ENCODE measurements at regions not wholly inside any gene's neighbourhood (a gene's known extent, or its start where the extent isn't known, plus 50 kb on each side); places are given as distances from the start of the nearest gene placed in this dataset.
A peak's percentile ranks its signal among the peaks of the same experiment; 100 is the strongest.

DNA sequence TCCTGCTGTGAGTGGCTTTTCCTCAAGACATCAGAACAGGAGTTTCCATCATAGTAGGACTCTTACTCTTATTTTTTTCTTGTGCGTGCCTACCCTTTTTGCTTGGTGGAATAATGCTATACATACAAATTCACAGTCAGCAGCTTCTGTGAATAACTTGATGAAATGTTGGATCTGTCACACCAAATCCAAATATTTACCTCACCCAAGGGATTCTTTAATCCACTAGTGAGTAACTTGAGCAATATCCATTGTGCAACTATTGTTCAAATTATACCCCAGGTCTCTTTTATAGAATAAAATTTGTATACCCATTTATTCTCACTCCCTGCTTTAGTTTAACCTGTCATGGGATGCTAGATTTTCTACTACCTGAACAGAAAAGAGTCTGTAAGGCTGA lies 1078.3 kb upstream of the EDIL3 start:
- Histone ChIP-seq H3K9me3 (ENCODE audit: control insufficient read depth in 4 of 4, low read length in 3 of 4) (no peaks in the 10 kb centered on the region), H3K36me3 (ENCODE audit: control insufficient read depth in 4 of 4, insufficient read depth in 3 of 4, low read depth in 1 of 4, low read length in 3 of 4) (no peaks in the 10 kb centered on the region), H3K4me1 (ENCODE audit: control insufficient read depth in 4 of 4, insufficient read depth in 4 of 4, low read length in 3 of 4) (peaks cover 0 to 3% (median 0%) of the 10 kb centered on the region in 4 donors), H3K27me3 (ENCODE audit: control insufficient read depth in 4 of 4, insufficient read depth in 4 of 4, low read length in 3 of 4) (no peaks in the 10 kb centered on the region), H3K27ac (ENCODE audit: low read depth in 1 of 2, low read length in 2 of 2) (no peak overlapping the region), H3K4me3 (ENCODE audit: low read depth in 1 of 3, low read length in 3 of 3) (no peak overlapping the region), H3K9ac (ENCODE audit: low read depth in 1 of 2, low read length in 2 of 2) (no peak overlapping the region)
- 79% methylated on average over 1 of the region's 1 CpG for WGBS
- DNase-seq (ENCODE audit: low spot score), result no peak
- no peak for TF ChIP-seq SP1 (IDR thresholded peaks at IDR 0.05)
- no peak for TF ChIP-seq MAX (IDR thresholded peaks at IDR 0.05)
- no peak for TF ChIP-seq JUND (IDR thresholded peaks at IDR 0.05)
- no peak for TF ChIP-seq EGR1 (IDR thresholded peaks at IDR 0.05; ENCODE audit: low read depth in 2 of 2)
- TF ChIP-seq, protein P1, sequence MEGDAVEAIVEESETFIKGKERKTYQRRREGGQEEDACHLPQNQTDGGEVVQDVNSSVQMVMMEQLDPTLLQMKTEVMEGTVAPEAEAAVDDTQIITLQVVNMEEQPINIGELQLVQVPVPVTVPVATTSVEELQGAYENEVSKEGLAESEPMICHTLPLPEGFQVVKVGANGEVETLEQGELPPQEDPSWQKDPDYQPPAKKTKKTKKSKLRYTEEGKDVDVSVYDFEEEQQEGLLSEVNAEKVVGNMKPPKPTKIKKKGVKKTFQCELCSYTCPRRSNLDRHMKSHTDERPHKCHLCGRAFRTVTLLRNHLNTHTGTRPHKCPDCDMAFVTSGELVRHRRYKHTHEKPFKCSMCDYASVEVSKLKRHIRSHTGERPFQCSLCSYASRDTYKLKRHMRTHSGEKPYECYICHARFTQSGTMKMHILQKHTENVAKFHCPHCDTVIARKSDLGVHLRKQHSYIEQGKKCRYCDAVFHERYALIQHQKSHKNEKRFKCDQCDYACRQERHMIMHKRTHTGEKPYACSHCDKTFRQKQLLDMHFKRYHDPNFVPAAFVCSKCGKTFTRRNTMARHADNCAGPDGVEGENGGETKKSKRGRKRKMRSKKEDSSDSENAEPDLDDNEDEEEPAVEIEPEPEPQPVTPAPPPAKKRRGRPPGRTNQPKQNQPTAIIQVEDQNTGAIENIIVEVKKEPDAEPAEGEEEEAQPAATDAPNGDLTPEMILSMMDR (IDR thresholded peaks at IDR 0.05; ENCODE audit: low read depth, low read length, missing input control), result no peak
- no peak for TF ChIP-seq YY1 (IDR thresholded peaks at IDR 0.05)
- TF ChIP-seq NR2F2 (IDR thresholded peaks at IDR 0.05), result no peak
- peak in 1 of 2 donors; percentile 36 for TF ChIP-seq HNF4A (conservative IDR thresholded peaks at IDR 0.05)
- TF ChIP-seq RXRA (IDR thresholded peaks at IDR 0.05), result no peak
- no peak for TF ChIP-seq FOXA1 (IDR thresholded peaks at IDR 0.05)
- peak in 1 of 2 donors; percentile 32 for TF ChIP-seq RAD21 (IDR thresholded peaks at IDR 0.05)
- TF ChIP-seq, protein P2, sequence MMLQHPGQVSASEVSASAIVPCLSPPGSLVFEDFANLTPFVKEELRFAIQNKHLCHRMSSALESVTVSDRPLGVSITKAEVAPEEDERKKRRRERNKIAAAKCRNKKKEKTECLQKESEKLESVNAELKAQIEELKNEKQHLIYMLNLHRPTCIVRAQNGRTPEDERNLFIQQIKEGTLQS (IDR thresholded peaks at IDR 0.05), result no peak
- no peak for TF ChIP-seq FOXA2 (IDR thresholded peaks at IDR 0.05)
- TF ChIP-seq, protein P3, sequence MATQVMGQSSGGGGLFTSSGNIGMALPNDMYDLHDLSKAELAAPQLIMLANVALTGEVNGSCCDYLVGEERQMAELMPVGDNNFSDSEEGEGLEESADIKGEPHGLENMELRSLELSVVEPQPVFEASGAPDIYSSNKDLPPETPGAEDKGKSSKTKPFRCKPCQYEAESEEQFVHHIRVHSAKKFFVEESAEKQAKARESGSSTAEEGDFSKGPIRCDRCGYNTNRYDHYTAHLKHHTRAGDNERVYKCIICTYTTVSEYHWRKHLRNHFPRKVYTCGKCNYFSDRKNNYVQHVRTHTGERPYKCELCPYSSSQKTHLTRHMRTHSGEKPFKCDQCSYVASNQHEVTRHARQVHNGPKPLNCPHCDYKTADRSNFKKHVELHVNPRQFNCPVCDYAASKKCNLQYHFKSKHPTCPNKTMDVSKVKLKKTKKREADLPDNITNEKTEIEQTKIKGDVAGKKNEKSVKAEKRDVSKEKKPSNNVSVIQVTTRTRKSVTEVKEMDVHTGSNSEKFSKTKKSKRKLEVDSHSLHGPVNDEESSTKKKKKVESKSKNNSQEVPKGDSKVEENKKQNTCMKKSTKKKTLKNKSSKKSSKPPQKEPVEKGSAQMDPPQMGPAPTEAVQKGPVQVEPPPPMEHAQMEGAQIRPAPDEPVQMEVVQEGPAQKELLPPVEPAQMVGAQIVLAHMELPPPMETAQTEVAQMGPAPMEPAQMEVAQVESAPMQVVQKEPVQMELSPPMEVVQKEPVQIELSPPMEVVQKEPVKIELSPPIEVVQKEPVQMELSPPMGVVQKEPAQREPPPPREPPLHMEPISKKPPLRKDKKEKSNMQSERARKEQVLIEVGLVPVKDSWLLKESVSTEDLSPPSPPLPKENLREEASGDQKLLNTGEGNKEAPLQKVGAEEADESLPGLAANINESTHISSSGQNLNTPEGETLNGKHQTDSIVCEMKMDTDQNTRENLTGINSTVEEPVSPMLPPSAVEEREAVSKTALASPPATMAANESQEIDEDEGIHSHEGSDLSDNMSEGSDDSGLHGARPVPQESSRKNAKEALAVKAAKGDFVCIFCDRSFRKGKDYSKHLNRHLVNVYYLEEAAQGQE (IDR thresholded peaks at IDR 0.05), result no peak
- no peak for TF ChIP-seq TAF1 (conservative IDR thresholded peaks at IDR 0.05)
- no peak for TF ChIP-seq ZBTB33 (IDR thresholded peaks at IDR 0.05)

- H3K9me3 ChIP-seq (ENCODE audit: control insufficient read depth in 4 of 4, low read length in 3 of 4), result peaks cover 0 to 3% (median 0%) of the 10 kb centered on the region in 4 donors
- TF ChIP-seq FOXA1 (IDR thresholded peaks at IDR 0.05) (no peak), SP1 (IDR thresholded peaks at IDR 0.05) (no peak), GABPA (IDR thresholded peaks at IDR 0.05 in 1 of 2, conservative IDR thresholded peaks at IDR 0.05 in 1 of 2) (no peak), HNF4A (conservative IDR thresholded peaks at IDR 0.05) (no peak), TAF1 (conservative IDR thresholded peaks at IDR 0.05) (no peak), RXRA (IDR thresholded peaks at IDR 0.05) (no peak), EGR1 (IDR thresholded peaks at IDR 0.05; ENCODE audit: low read depth in 2 of 2) (no peak)
- TF ChIP-seq, protein P2 (IDR thresholded peaks at IDR 0.05), result no peak
- no peak for DNase-seq (ENCODE audit: low spot score)
Measured at GRCh38 chr5:85466423-85466822, 1081.7 kb upstream of the EDIL3 start.

More at GRCh38 chr5:85466423-85466822, 1081.7 kb upstream of the EDIL3 start:
- Histone ChIP-seq H3K27me3 (ENCODE audit: control insufficient read depth in 4 of 4, insufficient read depth in 4 of 4, low read length in 3 of 4) (no peaks in the 10 kb centered on the region), H3K9ac (ENCODE audit: low read depth in 1 of 2, low read length in 2 of 2) (no peak overlapping the region), H3K27ac (ENCODE audit: low read depth in 1 of 2, low read length in 2 of 2) (no peak overlapping the region), H3K4me3 (ENCODE audit: low read depth in 1 of 3, low read length in 3 of 3) (no peak overlapping the region), H3K36me3 (ENCODE audit: control insufficient read depth in 4 of 4, insufficient read depth in 3 of 4, low read depth in 1 of 4, low read length in 3 of 4) (no peaks in the 10 kb centered on the region), H3K4me1 (ENCODE audit: control insufficient read depth in 4 of 4, insufficient read depth in 4 of 4, low read length in 3 of 4) (peaks cover 0 to 3% (median 0%) of the 10 kb centered on the region in 4 donors)
- 61% methylated on average over 1 of the region's 1 CpG for WGBS

Measured in liver (tissue), 8 donors.